Activated naive CD4-positive, alpha-beta T cell treated with Interleukin-2 at 50 U/mL for 16 hours (primary cell): ENCODE measurements at regions not wholly inside any gene's neighbourhood (a gene's known extent, or its start where the extent isn't known, plus 50 kb on each side); places are given as distances from the start of the nearest gene placed in this dataset.

Experiments
- DNase-seq: peaks from one replicate; pipeline ENCODE4 v3.0.0-alpha.2; 2020

DNA sequence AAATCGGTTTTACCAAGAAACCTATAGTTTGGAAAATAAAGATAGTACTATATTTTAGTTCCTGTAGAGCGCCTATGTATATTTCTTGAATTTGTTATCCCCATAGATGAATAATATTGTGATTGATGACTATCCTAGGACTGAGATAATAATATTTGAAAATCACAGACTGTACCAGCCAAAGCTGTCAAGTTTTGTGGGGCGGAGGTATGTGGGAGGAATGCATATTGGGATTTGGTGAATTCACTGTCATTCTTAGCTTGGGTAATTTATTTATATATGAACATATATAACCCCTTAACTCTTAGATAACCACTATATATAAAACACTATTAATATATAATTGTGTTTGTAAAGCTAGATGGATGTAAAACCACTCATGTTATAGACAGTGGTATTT is 205.5 kb upstream of the ARSJ start:
- no peak for DNase-seq

DNA sequence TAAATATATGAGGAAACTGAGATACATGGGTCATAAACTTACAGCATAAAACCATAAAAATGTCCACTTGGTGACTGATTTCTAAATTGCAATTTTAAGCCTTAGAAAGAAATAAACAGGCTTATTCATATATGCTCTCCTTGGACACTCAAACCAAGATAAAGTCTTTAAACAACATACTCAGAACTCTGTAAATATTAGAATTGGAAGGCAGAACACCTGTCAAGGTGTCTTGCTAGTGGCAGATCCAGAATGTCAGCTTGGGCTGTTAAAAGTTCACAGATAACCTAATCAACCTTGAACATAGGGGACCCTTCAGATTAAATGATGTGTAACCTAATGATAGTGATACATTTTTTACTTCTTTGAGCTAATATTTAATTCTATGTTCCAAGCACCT is 208.1 kb upstream of the ARSJ start:
- no peak for DNase-seq

DNA sequence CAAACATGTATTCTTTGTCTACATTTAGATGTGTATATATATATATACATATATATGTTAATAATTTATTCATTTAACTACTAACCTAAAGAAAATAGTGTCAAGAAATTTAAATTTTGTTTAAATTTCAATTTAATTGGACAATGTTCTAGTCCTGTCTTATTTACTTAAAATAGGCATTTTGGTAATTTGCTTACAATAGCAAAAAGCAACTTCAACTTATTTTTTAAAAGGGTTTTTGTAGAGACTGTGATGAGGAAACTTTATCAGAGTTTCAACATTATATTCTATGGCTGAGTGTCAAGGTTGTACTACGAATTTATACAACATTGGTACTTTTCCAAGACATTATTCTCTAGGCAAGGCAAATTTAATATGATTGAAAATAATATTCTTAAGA is 212.0 kb upstream of the ARSJ start:
- no peak for DNase-seq

DNA sequence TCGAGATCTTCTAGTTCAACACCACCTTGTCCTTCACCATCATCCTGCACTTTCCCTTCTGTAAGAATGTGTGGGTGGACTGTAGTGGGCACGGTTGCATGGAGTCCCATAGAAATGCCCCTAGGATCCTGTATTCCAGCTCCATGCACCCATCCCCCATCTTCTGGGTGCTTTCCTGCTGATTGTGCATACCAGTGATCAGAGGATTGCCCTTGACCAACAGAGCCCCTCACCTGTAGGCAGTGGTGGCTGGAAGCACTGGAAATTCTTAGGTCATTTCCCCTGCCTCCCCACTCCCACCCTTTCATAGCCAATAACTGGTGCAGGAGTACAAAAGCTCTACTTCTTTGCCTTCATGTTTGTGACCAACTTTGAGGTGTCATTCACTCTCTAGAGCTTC is 213.4 kb upstream of the ARSJ start:
- DNase-seq, result no peak

DNA sequence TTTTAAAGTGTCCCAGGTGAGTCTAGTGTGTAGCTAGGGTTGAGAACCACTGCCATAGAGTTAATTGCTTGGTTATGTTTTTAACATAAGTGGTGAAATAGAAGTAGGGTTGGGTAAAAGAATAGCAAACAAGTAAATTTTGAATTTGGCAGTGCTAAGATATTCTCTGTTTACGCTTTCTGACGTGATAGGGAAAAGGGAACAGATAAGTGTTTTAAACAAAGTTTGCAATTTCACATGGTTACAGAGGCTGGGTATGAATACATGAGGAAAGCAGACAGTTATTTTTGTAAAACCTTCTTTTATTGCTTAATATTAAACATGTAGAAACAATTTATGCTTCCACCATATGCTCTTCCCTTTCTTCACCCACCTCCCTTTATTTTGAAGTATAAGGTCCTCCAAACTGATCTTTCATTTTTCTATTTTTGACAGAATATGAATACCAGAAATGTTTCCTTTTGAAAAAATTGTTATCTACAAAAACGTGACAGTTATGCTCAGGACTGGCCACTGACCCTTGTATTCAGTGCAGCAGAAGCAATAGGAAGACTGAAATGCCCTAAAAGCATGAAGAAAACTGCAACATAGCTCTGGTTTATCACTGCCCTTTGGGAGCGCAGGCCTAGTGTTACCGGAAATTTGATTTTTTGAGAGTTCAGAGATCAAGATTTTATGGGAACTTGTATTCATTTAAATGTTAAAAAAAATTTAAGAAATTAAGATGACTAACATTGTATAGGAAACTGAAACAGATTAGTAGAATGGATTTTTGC is 214.4 kb upstream of the ARSJ start:
- no peak for DNase-seq

DNA sequence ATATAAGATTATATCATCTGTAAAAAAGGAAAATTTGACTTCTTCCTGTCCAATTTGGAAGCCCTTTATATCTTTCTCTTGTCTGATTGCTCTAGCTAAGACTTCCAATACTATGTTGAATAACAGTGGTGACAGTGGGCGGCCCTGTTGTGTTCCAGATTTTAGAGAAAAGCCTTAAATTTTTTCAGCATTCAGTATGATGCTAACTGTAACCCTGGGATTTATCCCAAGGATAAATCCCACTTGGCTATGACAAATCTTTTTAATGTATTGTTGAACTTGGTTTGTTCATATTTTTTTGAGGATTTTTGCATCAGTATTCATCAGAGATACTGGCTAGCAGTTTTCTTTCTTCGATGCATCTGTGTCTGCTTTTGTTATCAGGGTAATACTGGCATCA is 217.2 kb upstream of the ARSJ start:
- DNase-seq, result no peak

DNA sequence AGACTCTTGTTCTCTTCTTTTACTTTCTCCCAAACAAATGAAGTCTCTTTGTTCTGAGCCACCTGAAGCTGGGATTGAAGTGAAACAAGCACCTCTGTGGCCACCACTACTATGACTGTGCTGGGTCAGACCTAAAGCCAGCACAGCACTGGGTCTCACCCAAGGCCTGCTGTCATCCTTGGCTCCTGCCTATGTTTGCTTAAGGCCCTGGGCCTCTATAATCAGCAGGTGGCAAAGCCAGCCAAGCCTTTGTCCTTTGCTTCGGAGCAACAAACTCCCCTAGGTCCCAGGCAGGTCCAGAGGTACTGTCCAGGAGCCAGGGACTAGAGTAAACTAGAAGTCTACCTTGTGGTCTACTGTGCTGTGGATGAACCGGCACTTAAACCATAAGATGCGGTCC is 220.6 kb upstream of the ARSJ start:
- DNase-seq, result no peak

DNA sequence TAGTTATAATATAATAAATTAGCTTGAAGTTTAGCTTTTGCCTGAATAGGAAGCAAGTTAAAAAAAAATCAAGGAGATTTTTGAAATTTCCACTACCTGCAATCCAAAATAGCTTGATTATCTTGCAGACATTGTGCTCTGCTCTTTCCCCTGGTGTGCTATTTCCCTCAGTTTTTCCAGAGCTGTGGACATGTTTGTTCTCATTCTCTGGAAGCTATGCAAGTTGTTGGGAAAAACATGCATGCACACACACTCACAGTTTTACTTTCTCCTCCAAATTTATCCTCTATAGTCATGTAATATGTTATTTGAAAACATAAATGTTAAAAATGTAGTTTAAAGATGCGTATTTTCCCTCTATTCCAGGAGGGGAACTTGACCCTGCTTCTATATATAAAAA is 225.8 kb upstream of the ARSJ start:
- DNase-seq, result no peak

DNA sequence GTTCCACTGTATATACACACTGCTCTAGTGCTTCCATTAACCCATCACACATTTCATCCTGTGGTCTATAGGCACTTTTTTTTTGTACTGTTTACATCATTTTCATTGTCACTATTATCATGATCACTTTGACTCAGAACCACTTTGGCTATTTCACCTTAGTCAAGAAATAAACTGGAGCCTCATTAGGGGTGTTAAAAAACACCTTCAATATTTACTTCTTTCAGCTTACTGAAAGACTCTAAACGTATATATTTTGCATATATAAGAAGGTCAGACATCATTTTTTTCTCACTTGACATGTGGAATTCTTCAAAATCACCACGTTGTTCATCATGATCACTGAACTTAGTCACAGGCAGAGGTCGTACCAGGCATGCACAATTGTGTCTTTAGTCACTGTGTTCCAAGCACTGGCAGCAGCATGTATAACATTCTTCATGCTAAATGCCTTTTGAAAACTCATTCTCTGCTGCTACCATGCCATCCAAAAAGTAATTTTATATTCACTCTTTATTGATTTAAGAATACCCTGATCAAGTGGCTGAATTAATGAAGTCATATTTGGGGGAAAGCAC is 229.2 kb upstream of the ARSJ start:
- DNase-seq, result no peak

DNA sequence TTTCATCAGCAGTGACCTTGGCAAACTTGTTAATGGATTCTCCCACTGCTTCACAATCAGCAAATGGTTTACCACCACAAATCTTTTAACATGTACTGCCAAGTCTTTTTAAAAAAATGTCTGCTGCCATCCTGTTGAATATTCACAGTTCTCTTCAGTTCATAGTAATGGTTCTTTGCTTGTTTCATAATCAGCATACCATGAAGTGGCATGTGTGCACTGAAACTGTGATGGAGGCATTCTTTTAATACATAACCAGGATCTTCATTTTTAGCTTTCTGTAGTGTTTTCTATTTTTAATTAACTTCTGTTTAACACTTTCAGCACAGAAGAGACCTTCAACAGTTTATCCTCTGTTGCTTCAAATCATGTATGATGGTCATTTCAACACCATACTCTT is 230.1 kb upstream of the ARSJ start:
- no peak for DNase-seq

DNA sequence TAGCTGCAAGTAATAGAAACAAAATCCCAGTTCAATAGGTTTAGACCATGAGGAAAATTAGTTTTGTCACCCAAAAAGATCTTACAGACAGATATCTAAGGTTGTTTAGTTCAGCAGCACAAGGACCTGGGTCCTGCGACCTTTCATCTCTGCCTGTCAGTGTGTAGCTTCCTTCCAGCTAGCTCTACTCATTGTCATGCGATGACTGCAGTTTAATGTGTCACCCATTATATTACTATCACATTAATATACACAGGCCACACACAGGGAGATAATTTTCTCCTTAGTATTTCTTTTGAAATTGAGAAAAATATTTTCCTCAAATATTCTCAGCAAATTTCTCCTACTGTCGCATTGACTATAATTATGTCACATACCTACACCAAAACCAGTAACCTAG is 232.1 kb upstream of the ARSJ start:
- no peak for DNase-seq

DNA sequence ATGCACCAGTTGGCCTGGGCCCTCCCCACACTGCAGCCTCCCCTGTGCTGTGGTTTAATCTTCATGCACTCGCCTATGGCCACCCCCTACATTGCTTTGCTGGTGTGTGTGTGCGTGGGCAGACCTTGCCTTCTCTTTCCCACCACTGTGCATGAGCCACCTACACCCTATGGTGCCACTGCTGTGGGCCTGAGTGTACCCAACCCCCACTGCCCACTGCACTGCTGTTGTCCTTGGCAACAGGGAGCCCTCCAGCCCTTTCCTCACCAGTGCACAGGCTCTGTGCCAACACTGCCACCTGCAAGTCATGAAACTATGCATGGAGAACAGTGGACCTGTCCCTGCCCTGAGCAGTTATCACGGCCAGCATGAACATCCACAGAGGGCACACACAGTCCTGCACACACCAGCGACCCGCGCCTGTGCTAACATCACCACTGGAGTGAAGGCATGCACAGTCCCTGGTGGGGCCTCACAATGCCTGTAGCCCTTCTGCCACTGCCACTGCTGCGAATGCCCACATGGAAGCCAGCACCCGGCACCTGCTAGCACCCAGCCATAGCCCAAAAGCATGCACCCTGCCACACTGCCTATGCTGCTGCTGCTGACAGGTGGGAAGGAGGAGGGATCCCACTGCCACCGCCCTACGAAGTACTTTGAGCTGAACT is 237.8 kb upstream of the ARSJ start:
- no peak for DNase-seq

DNA sequence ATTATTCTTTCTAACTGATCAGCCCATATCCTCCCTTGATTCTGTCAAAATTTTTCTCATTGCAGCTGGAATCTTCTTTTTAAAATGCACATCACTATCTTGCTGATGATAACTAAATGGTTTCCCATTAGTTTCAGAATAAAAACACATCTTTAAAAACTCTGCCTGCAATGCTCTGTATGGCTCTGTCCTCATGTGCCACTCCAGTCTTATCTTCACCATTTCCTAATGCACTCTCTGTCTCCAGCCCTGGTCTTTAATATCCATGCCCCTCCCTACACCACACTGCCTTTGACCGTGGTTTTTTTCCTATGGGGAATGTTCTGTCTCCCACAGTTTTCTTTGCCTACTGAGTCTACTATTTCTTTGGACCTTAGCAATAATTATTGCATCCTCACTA is 244.1 kb upstream of the ARSJ start:
- DNase-seq, result no peak

DNA sequence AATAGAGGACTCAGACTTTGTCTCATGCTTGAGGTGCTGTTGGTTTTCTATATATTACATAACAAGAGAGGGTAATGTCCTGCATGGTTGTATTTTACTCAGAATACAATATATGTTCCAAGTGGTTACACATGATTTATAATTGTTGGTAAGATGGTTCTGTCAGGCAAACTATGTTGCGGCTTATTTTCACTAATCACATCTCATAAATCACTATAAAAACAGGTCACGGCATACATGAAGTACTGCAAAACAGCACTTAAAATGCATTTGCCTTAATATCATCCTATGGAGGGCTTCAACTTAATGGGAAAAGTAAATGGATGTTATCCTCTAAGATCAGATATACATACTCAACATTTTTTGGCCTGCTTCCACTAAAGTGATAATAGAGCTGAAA is 246.0 kb upstream of the ARSJ start:
- no peak for DNase-seq

DNA sequence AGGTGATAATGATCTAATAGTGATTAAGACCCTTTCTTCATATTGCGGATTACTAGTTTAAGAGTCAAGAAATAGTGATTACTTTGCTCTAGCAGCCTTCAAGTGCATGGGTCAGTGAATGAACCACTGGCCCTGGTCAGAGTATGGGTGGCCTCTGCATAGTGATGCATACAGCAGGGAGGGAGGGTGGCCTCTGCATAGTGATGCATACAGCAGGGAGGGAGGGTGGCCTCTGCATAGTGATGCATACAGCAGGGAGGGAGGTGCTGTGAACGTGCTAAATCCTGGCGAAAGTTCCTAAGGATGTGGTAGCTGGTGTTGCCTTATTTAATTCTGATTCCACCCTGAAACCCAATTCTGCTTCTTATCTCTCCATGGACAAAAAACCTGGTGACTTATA is 246.7 kb upstream of the ARSJ start:
- DNase-seq, result no peak

DNA sequence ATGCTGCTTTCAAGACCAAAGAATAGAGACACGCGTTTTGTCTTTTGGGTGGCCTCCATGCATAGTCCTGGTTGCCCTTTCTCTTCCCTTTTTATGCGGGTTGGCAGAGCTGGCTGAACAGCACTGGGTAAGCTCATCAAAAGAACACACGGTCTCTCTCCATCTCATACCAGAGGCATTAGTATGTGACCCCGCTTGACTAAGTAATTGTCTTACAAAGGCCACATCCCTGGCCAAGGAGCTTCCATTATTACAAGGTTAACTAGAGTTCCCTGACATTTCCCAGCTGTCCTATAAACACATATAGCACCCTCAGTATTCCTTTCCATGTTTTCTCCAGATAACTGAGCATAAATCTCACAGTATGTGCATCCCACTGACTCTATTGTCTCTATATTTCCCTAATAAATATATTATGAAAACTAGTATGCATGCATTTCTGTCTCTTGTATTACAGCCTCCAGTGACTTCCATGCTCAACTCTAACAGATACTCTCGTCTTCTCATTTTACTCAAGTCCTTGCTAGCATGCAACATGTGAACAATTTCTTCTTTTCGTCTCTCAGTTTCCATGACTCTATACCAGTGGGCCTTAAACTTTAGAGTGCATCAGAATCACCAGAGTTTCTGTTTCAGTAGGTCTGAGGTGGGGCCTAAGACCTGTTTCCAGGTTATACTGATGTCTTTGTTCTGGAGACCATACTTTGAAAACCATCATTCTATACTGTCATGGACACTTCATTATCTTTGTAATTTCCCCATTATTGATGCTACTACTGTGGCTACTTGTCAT is 247.7 kb upstream of the ARSJ start:
- DNase-seq, result no peak

DNA sequence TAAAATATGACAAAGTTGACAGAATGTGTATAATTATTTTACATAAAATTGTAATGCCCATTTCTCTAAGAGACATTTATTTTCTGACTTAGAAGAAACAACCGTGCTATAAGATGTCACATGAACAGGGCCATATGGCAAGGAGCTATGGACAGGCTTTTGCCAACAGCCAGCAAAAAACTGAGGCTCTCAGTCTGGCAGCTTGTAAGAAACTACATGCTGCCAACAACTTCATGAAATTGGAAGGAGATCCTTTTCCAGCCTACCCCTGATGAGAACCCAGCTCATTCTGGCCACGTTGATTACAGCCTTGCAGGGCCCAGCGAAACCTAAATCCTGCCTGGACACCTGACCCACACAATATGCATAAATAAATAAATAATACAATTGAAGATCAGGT is 250.3 kb upstream of the ARSJ start:
- DNase-seq, result no peak

DNA sequence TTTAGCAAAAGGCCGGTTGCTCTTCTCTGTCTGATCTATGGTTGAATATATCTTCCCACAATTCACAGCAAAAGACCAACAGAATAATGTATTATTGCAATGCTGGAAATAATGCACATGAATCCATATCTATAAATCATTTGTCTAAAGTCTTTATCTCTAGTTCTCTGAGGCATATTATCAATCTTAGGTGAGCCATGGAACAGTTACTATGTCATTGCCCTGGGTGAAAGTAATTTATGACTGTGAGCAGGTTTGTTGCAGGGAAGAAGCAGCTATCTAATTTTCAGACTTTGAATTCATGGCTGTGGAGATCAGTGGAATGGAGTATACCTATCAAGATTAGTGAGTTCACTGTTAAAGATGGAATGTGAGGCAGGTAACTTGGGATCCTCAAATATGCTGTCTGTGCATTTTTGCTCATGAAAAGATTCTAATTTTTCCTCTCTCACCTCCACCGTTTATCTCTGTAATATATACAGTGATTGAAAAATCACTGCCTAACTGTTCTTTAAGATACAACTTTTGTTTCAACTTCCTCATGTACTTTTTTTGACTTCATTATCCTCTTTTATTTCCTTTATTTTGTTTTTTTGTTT is 256.8 kb upstream of the ARSJ start:
- DNase-seq, result no peak

DNA sequence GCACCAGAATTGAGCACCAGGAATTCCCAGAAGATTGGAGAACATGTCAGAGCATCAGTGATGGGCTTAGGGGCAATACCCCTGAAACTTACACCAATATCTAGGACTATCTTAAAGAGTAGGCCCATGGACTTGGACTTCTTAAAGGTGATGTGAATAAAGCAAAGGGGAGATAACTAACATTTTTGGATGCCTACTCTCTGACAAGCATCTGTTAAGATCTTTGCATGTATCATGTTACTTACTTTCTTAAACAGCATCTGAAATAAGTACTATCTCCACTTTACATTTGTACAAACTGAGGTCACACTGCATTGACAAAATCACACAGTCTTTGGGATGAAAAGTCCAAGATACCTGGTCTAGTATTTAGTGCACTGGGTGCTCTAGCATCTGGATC is 258.6 kb upstream of the ARSJ start:
- no peak for DNase-seq

DNA sequence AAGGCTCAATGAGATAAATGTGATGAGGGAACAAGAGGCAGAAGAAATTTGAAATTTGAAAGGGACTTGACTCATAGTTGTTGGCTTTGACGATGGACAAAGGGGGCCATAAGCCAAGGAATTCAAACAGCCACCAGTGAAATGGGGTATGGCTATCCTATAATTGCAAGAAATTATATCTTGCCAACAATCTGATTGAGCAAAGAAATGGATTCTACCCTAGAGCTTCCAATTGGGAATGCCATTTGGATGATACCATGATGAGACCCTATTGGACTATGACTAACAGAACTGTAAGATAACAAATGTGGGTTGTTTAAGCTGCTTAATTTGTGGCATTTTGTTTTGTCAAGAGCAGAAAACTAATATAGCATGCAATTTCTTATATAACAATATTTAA is 270.1 kb upstream of the ARSJ start:
- DNase-seq, result no peak

DNA sequence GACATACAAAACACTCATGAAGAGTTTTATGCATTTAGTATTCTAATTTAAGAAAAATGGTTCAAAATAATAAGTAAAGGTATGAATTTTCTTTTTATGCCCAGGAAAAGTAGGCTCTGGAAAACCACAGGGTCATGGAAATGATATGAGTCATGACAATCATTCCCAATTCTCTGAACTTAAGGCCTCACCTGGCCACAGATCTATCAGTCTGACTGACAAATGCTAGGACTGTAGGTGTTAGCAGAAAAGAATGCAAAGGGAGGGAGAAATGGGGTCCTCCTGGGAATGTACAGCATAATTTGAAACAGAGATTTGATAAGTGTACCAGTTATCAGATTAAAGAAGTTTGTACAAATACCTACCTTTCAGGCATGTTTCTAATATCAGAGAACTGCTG is 270.5 kb upstream of the ARSJ start:
- no peak for DNase-seq

DNA sequence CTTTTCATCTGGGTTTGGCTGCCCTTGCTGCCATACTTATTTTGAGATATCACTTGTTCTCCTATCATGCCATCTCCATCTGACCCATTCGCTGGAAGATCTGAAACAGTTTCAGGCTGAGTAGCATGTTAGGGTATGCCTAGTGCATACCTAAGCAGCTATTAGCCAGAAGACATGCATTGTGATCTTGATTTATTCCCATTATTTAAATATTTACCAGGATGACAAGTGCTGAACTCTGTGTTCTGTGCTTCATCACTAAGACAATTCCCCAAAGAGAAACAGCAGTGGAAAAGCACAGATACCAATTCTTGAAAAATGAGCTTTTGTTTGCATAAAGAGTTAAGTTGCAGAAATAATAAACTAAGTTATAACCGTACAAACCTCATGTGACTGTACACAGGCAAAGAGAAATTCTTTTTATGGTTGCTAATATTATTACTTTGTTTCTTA is 271.0 kb upstream of the ARSJ start:
- DNase-seq, result no peak

DNA sequence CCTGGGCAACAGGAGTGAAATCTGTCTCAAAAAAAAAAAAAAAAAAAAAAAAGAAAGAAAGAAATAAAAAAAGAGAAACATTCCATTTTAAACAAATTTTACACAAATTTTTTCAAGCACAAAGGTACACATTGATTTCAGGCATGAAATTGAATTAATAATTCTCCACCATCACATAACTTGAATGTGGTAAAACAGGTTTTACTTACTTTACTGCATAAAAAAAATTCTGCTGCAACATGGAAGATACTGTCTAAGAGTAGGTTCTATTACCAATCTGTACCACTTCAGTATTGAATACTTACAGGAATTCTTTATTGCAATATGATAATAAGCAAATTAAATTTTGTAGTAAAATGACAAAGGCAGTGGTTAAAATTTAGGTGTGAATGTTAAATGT is 271.6 kb upstream of the ARSJ start:
- DNase-seq, result no peak
